ENCODE measurements at regions not wholly inside any gene's neighbourhood (a gene's known extent, or its start where the extent isn't known, plus 50 kb on each side); places are given as distances from the start of the nearest gene placed in this dataset.

DNA sequence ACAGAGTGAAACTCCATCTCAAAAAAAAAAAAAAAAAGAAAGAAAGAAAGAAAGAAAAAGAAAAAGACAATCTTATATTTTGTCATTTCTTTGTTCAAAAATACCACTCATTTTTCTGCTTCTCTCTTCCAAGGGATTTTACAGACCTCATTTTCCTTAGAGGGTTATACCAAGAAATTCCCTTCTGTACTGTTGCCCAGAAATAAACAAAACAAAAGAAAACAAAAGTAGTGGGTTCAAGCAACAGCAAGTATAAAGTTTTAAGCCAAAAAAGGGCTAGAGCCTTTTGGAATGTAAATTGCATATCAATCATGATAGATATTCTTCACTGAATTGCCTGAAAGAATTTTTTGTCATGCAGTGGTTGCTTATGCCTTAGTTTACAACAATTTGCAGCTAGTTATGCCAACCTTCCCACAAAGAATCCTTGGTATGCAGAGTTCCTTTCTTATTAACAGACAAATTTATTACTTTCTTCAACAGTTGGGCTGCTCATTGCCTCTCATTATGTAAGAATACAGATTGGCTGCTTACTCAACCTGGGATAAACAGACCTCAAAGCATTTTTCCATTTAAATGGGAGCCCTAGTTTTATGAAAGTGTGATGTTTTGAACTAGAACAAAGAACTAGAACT is 129.1 kb upstream of the PPFIA2 start:
- TF ChIP-seq CTCF (IDR thresholded peaks at IDR 0.05; ENCODE audit: insufficient read depth, low read depth, low read length) (no peak), EZH2 (IDR thresholded peaks at IDR 0.05; ENCODE audit: insufficient read depth, low read length) (no peak)

Measured in astrocyte (in vitro differentiated cells and primary cell).